ENCODE measurements at regions not wholly inside any gene's neighbourhood (a gene's known extent, or its start where the extent isn't known, plus 50 kb on each side); places are given as distances from the start of the nearest gene placed in this dataset.

GRCh38 chr10:4028854-4029583, 244.0 kb upstream of the KLF6 start:
- H3K79me2 ChIP-seq (ENCODE audit: insufficient read depth, low read length): no peaks in the 10 kb centered on the region
- peaks cover 23% of the 10 kb centered on the region for H3K4me1 Mint-ChIP-seq (ENCODE audit: low read depth, unreplicated experiment)

GRCh38 chr10:4028027-4028471, 243.0 kb upstream of the KLF6 start:
- H3K4me1 Mint-ChIP-seq (ENCODE audit: low read depth, unreplicated experiment): peaks cover 31% of the 10 kb centered on the region

More at GRCh38 chr10:4028854-4029583, 244.0 kb upstream of the KLF6 start:
- no peak overlapping the region for H3K4me3 ChIP-seq (ENCODE audit: insufficient read depth, low read depth, low read length)
- H3K27ac ChIP-seq (ENCODE audit: low read depth, low read length): no peak overlapping the region
- no peak overlapping the region for H2AFZ ChIP-seq (ENCODE audit: low read depth, low read length)
- Mint-ChIP-seq H3K36me3 (ENCODE audit: low read depth, unreplicated experiment) (no peaks in the 10 kb centered on the region), H3K9me3 (ENCODE audit: unreplicated experiment) (no peaks in the 10 kb centered on the region), H3K27me3 (ENCODE audit: low read depth, unreplicated experiment) (no peaks in the 10 kb centered on the region), H3K27ac (ENCODE audit: unreplicated experiment) (no peak overlapping the region), H3K4me3 (ENCODE audit: unreplicated experiment) (no peak overlapping the region)
- peaks cover 6% of the 10 kb centered on the region for H3K4me1 ChIP-seq (ENCODE audit: insufficient read depth, low read length)
- H3K9ac ChIP-seq (ENCODE audit: low read length): no peak overlapping the region
- TF ChIP-seq EZH2 (IDR thresholded peaks at IDR 0.05; ENCODE audit: insufficient read depth, low read length) (no peak), CTCF (IDR thresholded peaks at IDR 0.05; ENCODE audit: insufficient read depth, low read depth, low read length) (no peak)
- FAIRE-seq: no peak
- no peak overlapping the region for H3K4me2 ChIP-seq (ENCODE audit: low read length)
- no peaks in the 10 kb centered on the region for H3K9me3 ChIP-seq (ENCODE audit: insufficient read depth, low read depth, low read length)
- H4K20me1 ChIP-seq (ENCODE audit: insufficient read depth, low read length): no peaks in the 10 kb centered on the region
- DNase-seq (ENCODE audit: low read depth): no peak
- H3K27me3 ChIP-seq (ENCODE audit: insufficient read depth, low read length): no peaks in the 10 kb centered on the region
- H3K36me3 ChIP-seq (ENCODE audit: insufficient read depth, low read length): no peaks in the 10 kb centered on the region

More at GRCh38 chr10:4028027-4028471, 243.0 kb upstream of the KLF6 start:
- Histone ChIP-seq H4K20me1 (ENCODE audit: insufficient read depth, low read length) (no peaks in the 10 kb centered on the region), H3K79me2 (ENCODE audit: insufficient read depth, low read length) (no peaks in the 10 kb centered on the region), H2AFZ (ENCODE audit: low read depth, low read length) (no peak overlapping the region), H3K36me3 (ENCODE audit: insufficient read depth, low read length) (no peaks in the 10 kb centered on the region), H3K27me3 (ENCODE audit: insufficient read depth, low read length) (no peaks in the 10 kb centered on the region), H3K9ac (ENCODE audit: low read length) (no peak overlapping the region), H3K9me3 (ENCODE audit: insufficient read depth, low read depth, low read length) (no peaks in the 10 kb centered on the region), H3K4me3 (ENCODE audit: insufficient read depth, low read depth, low read length) (no peak overlapping the region), H3K4me1 (ENCODE audit: insufficient read depth, low read length) (peaks cover 6% of the 10 kb centered on the region), H3K27ac (ENCODE audit: low read depth, low read length) (no peak overlapping the region), H3K4me2 (ENCODE audit: low read length) (no peak overlapping the region)
- TF ChIP-seq CTCF (IDR thresholded peaks at IDR 0.05; ENCODE audit: insufficient read depth, low read depth, low read length) (no peak), EZH2 (IDR thresholded peaks at IDR 0.05; ENCODE audit: insufficient read depth, low read length) (no peak)
- DNase-seq (ENCODE audit: low read depth) (no peak), FAIRE-seq (no peak)
- Mint-ChIP-seq H3K9me3 (ENCODE audit: unreplicated experiment) (no peaks in the 10 kb centered on the region), H3K27ac (ENCODE audit: unreplicated experiment) (no peak overlapping the region), H3K27me3 (ENCODE audit: low read depth, unreplicated experiment) (no peaks in the 10 kb centered on the region), H3K36me3 (ENCODE audit: low read depth, unreplicated experiment) (no peaks in the 10 kb centered on the region), H3K4me3 (ENCODE audit: unreplicated experiment) (no peak overlapping the region)
